Endothelial cell of umbilical vein (primary cell): ENCODE measurements at regions not wholly inside any gene's neighbourhood (a gene's known extent, or its start where the extent isn't known, plus 50 kb on each side); places are given as distances from the start of the nearest gene placed in this dataset.

ENCODE experiments used
- CTCF ChIP-seq, 2 donors: IDR thresholded peaks; 1 replicate in 1 of 2; 2 replicates in 1 of 2; pipeline ENCODE4 v1.5.1; 2011; ENCODE audit warnings: low read length in 2 of 2, mild to moderate bottlenecking in 2 of 2, moderate library complexity in 2 of 2, control low read depth in 1 of 2, inconsistent platforms in 1 of 2, low read depth in 1 of 2; ENCODE audit not compliant: insufficient read depth in 1 of 2; ENCODE audit errors: extremely low read depth in 1 of 2
- EZH2 ChIP-seq: IDR thresholded peaks from 2 replicates; pipeline ENCODE4 v1.6.1; 2012; ENCODE audit warnings: borderline replicate concordance, low read depth, mild to moderate bottlenecking, moderate library complexity, low read length, inconsistent platforms; ENCODE audit not compliant: severe bottlenecking
- FOS ChIP-seq: IDR thresholded peaks from 2 replicates; pipeline ENCODE4 v1.6.1; 2011; ENCODE audit warnings: mild to moderate bottlenecking, low read length, moderate library complexity, borderline replicate concordance; ENCODE audit not compliant: insufficient read depth
- JUN ChIP-seq: IDR thresholded peaks from 2 replicates; pipeline ENCODE4 v1.6.1; 2011; ENCODE audit warnings: borderline replicate concordance, low read depth; ENCODE audit not compliant: insufficient read length, insufficient read depth
- MAX ChIP-seq: IDR thresholded peaks from 2 replicates; pipeline ENCODE4 v1.6.1; 2011; ENCODE audit not compliant: insufficient read depth, insufficient read length
- MYC ChIP-seq: IDR thresholded peaks from one replicate; pipeline ENCODE4 v1.6.1; 2011; ENCODE audit warnings: mild to moderate bottlenecking, low read depth, low read length
- POLR2A ChIP-seq: IDR thresholded peaks from 2 replicates; pipeline ENCODE4 v1.6.1; 2012; ENCODE audit warnings: low read depth, mild to moderate bottlenecking, control low read depth, low read length
- POLR2AphosphoS5 ChIP-seq: IDR thresholded peaks from 2 replicates; pipeline ENCODE4 v1.6.1; 2012; ENCODE audit warnings: low read depth, mild to moderate bottlenecking, control low read depth, low read length, moderate library complexity; ENCODE audit not compliant: insufficient read depth

- TF ChIP-seq EZH2, result no peak
- no peak for TF ChIP-seq JUN
- no peak for TF ChIP-seq CTCF (IDR thresholded peaks at IDR 0.05; ENCODE audit: extremely low read depth in 1 of 2, insufficient read depth in 1 of 2, low read depth in 1 of 2, low read length in 2 of 2)
- TF ChIP-seq POLR2AphosphoS5, result no peak
- no peak for TF ChIP-seq MAX
- TF ChIP-seq POLR2A, result no peak
- TF ChIP-seq MYC, result no peak
- TF ChIP-seq FOS, result no peak
These were observed 523.9 kb downstream of the SLC4A3 start for GRCh38 chr2:220151341-220151740.
